BLaER1 treated with 17β-estradiol and CSF1 and Interleukin-3, amounts not matched to agents 10 nM and 100 nM (cell line): ENCODE measurements at regions not wholly inside any gene's neighbourhood (a gene's known extent, or its start where the extent isn't known, plus 50 kb on each side); places are given as distances from the start of the nearest gene placed in this dataset.
"Not testable (repeated sequence)": the region's sequence is repeated elsewhere in the genome, so short reads cannot be mapped to it uniquely, and the experiment has no call there.

ENCODE experiments used
- H3K27ac ChIP-seq, 11 experiments: shearing (Covaris generic); formaldehyde crosslinking; 2 replicates each; pipeline ENCODE4 v1.8.1; 2022
- H3K27me3 ChIP-seq, 11 experiments: shearing (Covaris generic); formaldehyde crosslinking; 2 replicates each; pipeline ENCODE4 v1.8.1; 2022
- H3K36me3 ChIP-seq, 11 experiments: shearing (Covaris generic); formaldehyde crosslinking; 2 replicates each; pipeline ENCODE4 v1.8.1; 2022
- H3K4me1 ChIP-seq, 10 experiments: shearing (Covaris generic); formaldehyde crosslinking; 2 replicates each; pipeline ENCODE4 v1.8.1; 2022
- H3K4me2 ChIP-seq, 11 experiments: shearing (Covaris generic); formaldehyde crosslinking; 2 replicates each; pipeline ENCODE4 v1.8.1; 2022
- H3K4me3 ChIP-seq, 10 experiments: shearing (Covaris generic); formaldehyde crosslinking; 2 replicates each; pipeline ENCODE4 v1.8.1; 2022
- H3K9ac ChIP-seq, 11 experiments: shearing (Covaris generic); formaldehyde crosslinking; 2 replicates each; pipeline ENCODE4 v1.8.1; 2022
- H3K9me3 ChIP-seq, 11 experiments: shearing (Covaris generic); formaldehyde crosslinking; replicated peaks in 1 of 11; 2 replicates each; pipeline ENCODE4 v1.8.1; 2022
- H4K20me1 ChIP-seq, 11 experiments: shearing (Covaris generic); formaldehyde crosslinking; 2 replicates each; pipeline ENCODE4 v1.8.1; 2022
- Cebpa-rat ChIP-seq, 11 experiments: shearing (Covaris generic); IDR thresholded peaks; 2 replicates each; pipeline ENCODE4 v1.8.1; 2022

DNA sequence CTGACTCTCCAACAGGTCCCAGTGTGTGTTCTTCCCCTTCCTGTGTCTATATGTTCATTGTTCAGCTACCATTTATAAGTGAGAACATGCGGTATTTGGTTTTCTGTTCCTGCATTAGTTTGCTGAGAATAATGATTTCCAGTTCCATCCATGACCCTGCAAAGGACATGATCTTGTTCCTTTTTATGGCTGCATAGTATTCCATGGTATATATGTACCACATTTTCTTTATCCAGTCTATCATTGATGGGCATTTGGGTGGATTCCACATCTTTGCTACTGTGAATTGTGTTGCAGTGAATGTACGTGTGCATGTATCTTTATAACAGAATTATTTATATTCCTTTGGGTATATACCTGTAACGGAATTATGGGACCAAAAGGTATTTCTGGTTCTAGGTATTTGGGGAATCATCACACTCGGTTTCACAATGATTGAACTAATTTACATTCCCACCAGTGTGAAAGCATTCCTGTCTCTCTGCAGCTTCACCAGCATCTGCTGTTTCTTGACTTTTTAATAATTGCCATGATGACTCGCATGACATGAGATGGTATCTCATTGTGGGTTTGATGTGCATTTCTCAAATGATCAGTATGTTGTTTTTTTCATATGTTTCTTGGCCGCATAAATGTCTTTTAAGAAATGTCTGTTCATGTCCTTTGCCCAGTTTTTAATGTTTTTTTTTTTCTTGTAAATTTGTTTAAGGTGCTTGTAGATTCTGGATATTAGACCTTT lies 60.2 kb downstream of the LSMEM1 start:
- no peaks in the 10 kb centered on the region for H4K20me1 ChIP-seq
- H3K9ac ChIP-seq: no peak overlapping the region
- H3K4me2 ChIP-seq: no peak overlapping the region
- no peaks in the 10 kb centered on the region for H3K27me3 ChIP-seq
- no peak overlapping the region for H3K27ac ChIP-seq
- no peaks in the 10 kb centered on the region for H3K4me1 ChIP-seq
- peaks cover 0 to 3% (median 0%) of the 10 kb centered on the region in 11 experiments; a peak in 1 of 22 replicates for H3K9me3 ChIP-seq
- H3K4me3 ChIP-seq: no peak overlapping the region
- no peaks in the 10 kb centered on the region for H3K36me3 ChIP-seq
- no peak for TF ChIP-seq Cebpa-rat (IDR thresholded peaks at IDR 0.05)

DNA sequence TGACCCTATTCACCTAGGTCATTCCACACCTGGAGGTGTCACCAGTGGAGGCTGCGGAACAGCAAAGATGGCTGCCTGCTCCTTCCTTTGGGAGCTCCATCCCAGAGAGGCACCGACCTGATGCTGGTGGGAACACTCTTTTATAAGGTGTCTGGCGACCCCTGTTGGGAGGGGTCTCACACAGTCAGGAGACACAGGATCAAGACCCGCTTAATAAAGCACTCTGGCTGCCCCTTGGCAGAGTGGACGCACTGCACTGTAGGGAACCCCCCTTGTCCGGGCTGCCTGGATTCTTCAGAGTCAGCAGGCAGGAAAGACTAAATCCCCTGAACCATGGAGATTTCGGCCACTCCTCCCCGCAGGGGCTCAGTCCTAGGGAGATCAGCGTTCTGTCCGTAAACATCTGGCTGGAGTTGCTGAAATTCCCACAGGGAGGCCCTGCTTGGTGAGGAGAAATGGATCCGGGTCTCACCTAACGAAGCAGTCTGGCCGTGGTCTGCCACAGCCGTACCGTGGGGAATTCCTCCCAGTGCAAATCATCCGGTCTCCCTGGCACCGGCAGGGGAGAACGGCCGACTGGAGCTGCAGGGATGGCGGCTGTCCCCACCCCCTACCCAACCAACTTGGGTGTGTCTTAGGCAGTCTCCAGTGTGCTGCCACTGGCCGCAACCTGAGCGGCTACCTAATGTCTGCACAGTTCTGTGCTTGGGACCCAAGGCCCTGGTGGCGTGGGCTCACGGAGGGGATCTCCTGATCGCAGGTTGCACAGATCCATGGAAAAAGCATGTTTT lies 66.1 kb downstream of the LSMEM1 start:
- Histone ChIP-seq H3K27me3 (no peaks in the 10 kb centered on the region), H3K9ac (no peak overlapping the region), H3K36me3 (no peaks in the 10 kb centered on the region), H3K4me2 (no peak overlapping the region), H3K4me3 (no peak overlapping the region), H3K27ac (no peak overlapping the region), H3K9me3 (peaks cover 0 to 5% (median 0%) of the 10 kb centered on the region in 11 experiments; a peak in 3 of 22 replicates), H4K20me1 (no peaks in the 10 kb centered on the region), H3K4me1 (no peaks in the 10 kb centered on the region)
- TF ChIP-seq Cebpa-rat (IDR thresholded peaks at IDR 0.05): no peak

DNA sequence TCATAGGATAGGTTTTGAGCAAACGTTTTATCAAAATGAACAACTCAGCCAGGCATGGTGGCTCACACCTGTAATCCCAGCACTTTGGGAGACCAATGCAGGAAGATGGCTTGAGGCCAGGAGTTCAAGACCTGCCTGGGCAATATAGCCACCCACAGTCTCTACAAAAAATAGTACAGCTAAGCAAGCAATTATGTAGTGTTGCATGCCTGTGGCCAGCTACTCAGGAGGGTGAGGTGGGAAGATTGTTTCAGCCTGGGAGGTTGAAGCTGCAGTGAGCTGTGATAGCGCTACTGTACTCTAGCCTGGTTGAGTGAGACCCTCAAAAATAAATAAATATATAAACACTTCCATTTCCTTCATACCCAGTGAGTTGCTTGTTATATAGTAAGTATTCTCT lies 67.1 kb downstream of the LSMEM1 start:
- Histone ChIP-seq H3K4me1 (no peaks in the 10 kb centered on the region), H3K27ac (no peak overlapping the region), H3K9me3 (peaks cover 0 to 5% (median 0%) of the 10 kb centered on the region in 11 experiments; a peak in 3 of 22 replicates), H3K4me3 (no peak overlapping the region), H3K36me3 (no peaks in the 10 kb centered on the region), H3K9ac (no peak overlapping the region), H4K20me1 (no peaks in the 10 kb centered on the region), H3K4me2 (no peak overlapping the region), H3K27me3 (no peaks in the 10 kb centered on the region)
- no peak for TF ChIP-seq Cebpa-rat (IDR thresholded peaks at IDR 0.05)

DNA sequence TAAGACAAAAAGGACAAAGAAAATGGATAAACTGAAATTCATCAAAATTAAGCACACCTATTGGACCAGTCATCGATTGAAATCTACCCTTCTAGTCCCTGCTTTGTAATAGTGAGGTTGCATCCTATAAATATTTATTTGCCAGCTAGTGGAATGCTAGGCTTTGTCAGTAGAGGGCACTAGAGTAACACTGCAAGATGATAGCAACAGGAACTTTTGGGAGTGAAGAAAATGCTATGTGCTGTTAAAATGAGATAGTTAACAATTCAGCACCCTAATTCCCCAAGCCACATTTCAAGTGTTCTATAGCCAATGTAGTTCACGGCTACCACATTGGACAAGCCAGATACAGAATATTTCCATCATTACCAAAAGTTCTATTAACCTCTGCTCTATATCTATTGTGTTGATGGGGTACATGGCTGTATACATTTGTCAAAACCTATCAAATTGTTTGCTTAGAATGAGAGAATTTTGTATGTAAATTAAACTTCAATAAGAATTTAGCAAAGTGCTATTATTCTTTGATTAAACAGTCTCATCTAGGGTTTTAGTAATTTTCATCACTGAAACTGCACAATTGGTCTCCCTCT lies 69.8 kb downstream of the LSMEM1 start:
- Histone ChIP-seq H3K9ac (no peak overlapping the region), H3K27me3 (no peaks in the 10 kb centered on the region), H3K4me1 (no peaks in the 10 kb centered on the region), H3K36me3 (no peaks in the 10 kb centered on the region), H3K4me2 (no peak overlapping the region), H3K9me3 (peaks cover 0 to 5% (median 0%) of the 10 kb centered on the region in 11 experiments; a peak in 3 of 22 replicates), H4K20me1 (no peaks in the 10 kb centered on the region), H3K27ac (no peak overlapping the region), H3K4me3 (no peak overlapping the region)
- TF ChIP-seq Cebpa-rat (IDR thresholded peaks at IDR 0.05): no peak

DNA sequence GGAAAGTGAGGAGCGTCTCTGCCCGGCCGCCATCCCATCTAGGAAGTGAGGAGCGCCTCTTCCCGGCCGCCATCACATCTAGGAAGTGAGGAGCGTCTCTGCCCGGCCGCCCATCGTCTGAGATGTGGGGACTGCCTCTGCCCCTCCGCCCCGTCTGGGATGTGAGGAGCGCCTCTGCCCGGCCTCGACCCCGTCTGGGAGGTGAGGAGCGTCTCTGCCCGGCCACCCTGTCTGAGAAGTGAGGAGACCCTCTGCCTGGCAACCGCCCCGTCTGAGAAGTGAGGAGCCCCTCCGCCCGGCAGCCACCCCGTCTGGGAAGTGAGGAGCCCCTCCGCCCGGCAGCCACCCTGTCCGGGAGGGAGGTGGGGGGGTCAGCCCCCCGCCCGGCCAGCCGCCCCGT lies 70.7 kb downstream of the LSMEM1 start:
- not testable (repeated sequence) for H4K20me1 ChIP-seq, H3K4me2 ChIP-seq

DNA sequence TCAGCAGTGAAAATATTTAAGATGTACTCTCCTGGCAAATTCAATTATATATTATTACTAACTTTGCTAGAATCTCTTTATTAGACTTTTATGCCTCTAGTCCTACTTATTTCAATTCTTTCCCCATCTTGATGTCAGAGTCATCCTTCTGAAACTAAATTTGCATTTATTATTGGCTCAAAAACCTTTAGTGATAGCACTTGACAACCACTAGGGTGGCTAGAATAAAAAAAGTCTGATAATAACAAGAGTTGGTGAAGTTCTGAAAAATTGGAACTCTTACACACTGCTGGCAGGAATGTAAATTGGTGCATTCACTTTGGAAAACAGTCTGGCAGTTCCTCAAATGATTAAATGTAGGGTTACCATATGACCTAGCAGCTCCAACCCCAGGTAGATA lies 73.8 kb downstream of the LSMEM1 start:
- no peak for TF ChIP-seq Cebpa-rat (IDR thresholded peaks at IDR 0.05)
- Histone ChIP-seq H3K27me3 (no peaks in the 10 kb centered on the region), H3K27ac (no peak overlapping the region), H3K4me3 (no peak overlapping the region), H3K9me3 (peaks cover 0 to 5% (median 0%) of the 10 kb centered on the region in 11 experiments; a peak in 3 of 22 replicates), H3K4me2 (no peak overlapping the region), H3K9ac (no peak overlapping the region), H3K4me1 (no peaks in the 10 kb centered on the region), H4K20me1 (no peaks in the 10 kb centered on the region), H3K36me3 (no peaks in the 10 kb centered on the region)

More for the DNA sequence above, 70.7 kb downstream of the LSMEM1 start:
- not testable (repeated sequence) for H3K27ac ChIP-seq, H3K9me3 ChIP-seq, H3K4me3 ChIP-seq, H3K36me3 ChIP-seq, H3K27me3 ChIP-seq, H3K9ac ChIP-seq, H3K4me1 ChIP-seq

DNA sequence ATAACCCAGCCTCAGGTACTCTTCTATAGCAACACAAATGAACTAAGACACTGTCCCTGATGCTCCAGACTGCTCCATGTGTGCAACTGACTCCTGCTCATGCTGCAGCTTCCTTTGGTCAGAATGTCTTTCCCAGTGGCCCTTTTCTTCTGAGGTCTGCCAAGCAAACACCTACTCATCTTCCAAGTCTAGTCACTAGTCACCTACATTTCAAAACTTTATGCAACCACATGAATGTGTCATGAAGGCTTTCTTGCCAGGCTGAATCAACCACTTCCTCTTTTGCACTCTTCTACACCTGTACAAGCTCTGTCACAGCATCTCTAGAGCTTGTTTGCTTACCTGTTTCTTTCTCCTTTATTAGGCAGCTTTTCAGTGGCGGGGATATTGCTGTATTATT lies 75.8 kb downstream of the LSMEM1 start:
- Histone ChIP-seq H3K4me2 (no peak overlapping the region), H3K27me3 (no peaks in the 10 kb centered on the region), H3K4me1 (no peaks in the 10 kb centered on the region), H3K4me3 (no peak overlapping the region), H3K9me3 (no peaks in the 10 kb centered on the region), H4K20me1 (no peaks in the 10 kb centered on the region), H3K9ac (no peak overlapping the region), H3K27ac (no peak overlapping the region), H3K36me3 (no peaks in the 10 kb centered on the region)
- TF ChIP-seq Cebpa-rat (IDR thresholded peaks at IDR 0.05): no peak

DNA sequence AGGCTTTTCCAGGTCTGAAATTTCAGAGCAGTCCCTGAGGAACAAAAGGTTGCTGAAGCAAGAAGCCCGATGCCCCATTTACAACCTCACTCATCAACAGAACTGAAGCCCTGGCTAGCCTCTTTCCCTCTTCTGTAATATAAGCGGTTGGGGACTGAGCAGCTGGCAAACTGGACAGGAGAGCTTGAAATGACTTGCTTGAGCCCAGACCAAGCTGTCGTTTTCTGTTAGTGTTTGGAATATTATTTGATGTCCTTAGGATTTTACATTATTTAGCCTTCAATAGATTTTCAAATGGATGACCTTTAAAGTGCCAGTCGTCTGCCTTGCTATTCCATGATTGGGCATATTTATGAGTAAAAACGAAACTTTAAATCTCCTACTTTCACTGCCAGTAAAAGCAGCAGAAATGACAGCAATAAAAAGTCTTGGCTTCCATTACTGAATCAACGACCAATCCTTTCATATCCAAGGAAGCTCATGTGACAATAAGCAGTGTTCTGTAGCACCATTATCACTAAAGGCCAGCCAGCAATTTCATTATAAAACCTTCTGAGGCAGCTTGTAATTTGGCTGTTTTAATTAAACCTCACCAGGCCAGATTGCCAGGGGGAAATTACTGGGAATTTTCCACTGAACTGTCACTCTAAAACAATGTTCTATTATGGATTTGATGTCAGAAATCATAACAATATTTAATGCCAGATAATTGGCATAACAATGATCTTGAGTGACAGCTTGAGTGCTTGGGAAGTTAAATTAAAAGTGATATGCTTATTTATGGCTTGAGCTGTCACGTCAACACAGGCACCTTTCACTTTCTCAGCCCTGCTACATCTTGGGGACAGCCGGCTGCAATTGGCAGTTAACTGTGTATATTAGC lies 85.9 kb downstream of the LSMEM1 start:
- Histone ChIP-seq H3K9me3 (no peaks in the 10 kb centered on the region), H4K20me1 (no peaks in the 10 kb centered on the region), H3K9ac (no peak overlapping the region), H3K4me3 (no peak overlapping the region), H3K4me2 (no peak overlapping the region), H3K36me3 (no peaks in the 10 kb centered on the region), H3K27ac (no peak overlapping the region), H3K4me1 (peaks cover 0 to 1% (median 0%) of the 10 kb centered on the region in 10 experiments; a peak in 3 of 20 replicates), H3K27me3 (no peaks in the 10 kb centered on the region)
- no peak for TF ChIP-seq Cebpa-rat (IDR thresholded peaks at IDR 0.05)

DNA sequence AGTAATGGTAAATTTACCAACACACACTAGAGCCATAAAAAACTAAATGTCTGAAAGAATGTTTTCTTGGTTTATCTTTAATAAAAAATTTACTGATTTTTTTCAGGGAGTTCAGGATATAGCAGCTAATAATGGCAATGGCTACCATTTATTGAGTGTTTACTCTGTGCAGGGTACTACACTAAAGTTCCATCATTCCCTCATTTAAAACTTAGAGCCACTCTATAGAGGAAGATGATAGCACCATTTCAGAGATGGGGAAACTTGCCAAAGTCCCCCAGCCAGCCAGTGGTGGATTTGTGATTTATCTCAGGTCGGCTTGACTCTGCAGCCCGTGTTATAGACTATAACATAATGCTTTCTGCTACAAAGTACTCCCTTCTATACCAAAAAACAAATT lies 86.6 kb downstream of the LSMEM1 start:
- Histone ChIP-seq H3K9ac (no peak overlapping the region), H3K9me3 (no peaks in the 10 kb centered on the region), H3K4me1 (peaks cover 0 to 8% (median 3%) of the 10 kb centered on the region in 10 experiments; a peak in 9 of 20 replicates), H3K27me3 (no peaks in the 10 kb centered on the region), H3K4me3 (no peak overlapping the region), H3K36me3 (no peaks in the 10 kb centered on the region), H3K27ac (no peak overlapping the region), H4K20me1 (no peaks in the 10 kb centered on the region), H3K4me2 (no peak overlapping the region)
- TF ChIP-seq Cebpa-rat (IDR thresholded peaks at IDR 0.05): no peak
